ENCODE measurements at regions not wholly inside any gene's neighbourhood (a gene's known extent, or its start where the extent isn't known, plus 50 kb on each side); places are given as distances from the start of the nearest gene placed in this dataset.

- Mint-ChIP-seq H3K4me1 (ENCODE audit: insufficient read depth, unreplicated experiment) (no peaks in the 10 kb centered on the region), H3K27me3 (ENCODE audit: insufficient read depth, unreplicated experiment) (peaks cover 41% of the 10 kb centered on the region), H3K9me3 (ENCODE audit: unreplicated experiment) (no peaks in the 10 kb centered on the region), H3K36me3 (ENCODE audit: insufficient read depth, unreplicated experiment) (no peaks in the 10 kb centered on the region), H3K27ac (ENCODE audit: low read depth, unreplicated experiment) (no peak overlapping the region), H3K4me3 (ENCODE audit: unreplicated experiment) (no peak overlapping the region)
- ChIA-PET POLR2A (no interaction called here), CTCF (interaction anchor here (0.6 kb wide), 1 partner anchor 76 kb away, joined by 4 read pairs; no protein-coding TSS in a partner anchor)
- DNase-seq (ENCODE audit: unreplicated experiment), result no peak
- TF ChIP-seq, protein P1, sequence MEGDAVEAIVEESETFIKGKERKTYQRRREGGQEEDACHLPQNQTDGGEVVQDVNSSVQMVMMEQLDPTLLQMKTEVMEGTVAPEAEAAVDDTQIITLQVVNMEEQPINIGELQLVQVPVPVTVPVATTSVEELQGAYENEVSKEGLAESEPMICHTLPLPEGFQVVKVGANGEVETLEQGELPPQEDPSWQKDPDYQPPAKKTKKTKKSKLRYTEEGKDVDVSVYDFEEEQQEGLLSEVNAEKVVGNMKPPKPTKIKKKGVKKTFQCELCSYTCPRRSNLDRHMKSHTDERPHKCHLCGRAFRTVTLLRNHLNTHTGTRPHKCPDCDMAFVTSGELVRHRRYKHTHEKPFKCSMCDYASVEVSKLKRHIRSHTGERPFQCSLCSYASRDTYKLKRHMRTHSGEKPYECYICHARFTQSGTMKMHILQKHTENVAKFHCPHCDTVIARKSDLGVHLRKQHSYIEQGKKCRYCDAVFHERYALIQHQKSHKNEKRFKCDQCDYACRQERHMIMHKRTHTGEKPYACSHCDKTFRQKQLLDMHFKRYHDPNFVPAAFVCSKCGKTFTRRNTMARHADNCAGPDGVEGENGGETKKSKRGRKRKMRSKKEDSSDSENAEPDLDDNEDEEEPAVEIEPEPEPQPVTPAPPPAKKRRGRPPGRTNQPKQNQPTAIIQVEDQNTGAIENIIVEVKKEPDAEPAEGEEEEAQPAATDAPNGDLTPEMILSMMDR (IDR thresholded peaks at IDR 0.05; ENCODE audit: unreplicated experiment), result no peak
- no TSS peak for BruUV-seq (replicated peaks)
- intact Hi-C loops (cut with micrococcal nuclease), result no loop called here
These were observed 222.1 kb downstream of the AACS start for GRCh38 chr12:125287155-125287847.

GRCh38 chr12:125288931-125289928, 224.0 kb downstream of the AACS start:
- DNase-seq (ENCODE audit: unreplicated experiment), result no peak
- no peaks in the 10 kb centered on the region for H3K36me3 Mint-ChIP-seq (ENCODE audit: insufficient read depth, unreplicated experiment)
- no peak overlapping the region for H3K27ac Mint-ChIP-seq (ENCODE audit: low read depth, unreplicated experiment)
- POLR2A ChIA-PET, result no interaction called here
- TF ChIP-seq, protein P1 (IDR thresholded peaks at IDR 0.05; ENCODE audit: unreplicated experiment), result no peak
- H3K4me1 Mint-ChIP-seq (ENCODE audit: insufficient read depth, unreplicated experiment), result no peaks in the 10 kb centered on the region
- CTCF ChIA-PET, result no interaction called here
- no TSS peak for BruUV-seq (replicated peaks)
- intact Hi-C loops (cut with micrococcal nuclease), result no loop called here
- H3K4me3 Mint-ChIP-seq (ENCODE audit: unreplicated experiment), result no peak overlapping the region
- H3K9me3 Mint-ChIP-seq (ENCODE audit: unreplicated experiment), result no peaks in the 10 kb centered on the region
- peaks cover 38% of the 10 kb centered on the region for H3K27me3 Mint-ChIP-seq (ENCODE audit: insufficient read depth, unreplicated experiment)

- no TSS peak for BruUV-seq (replicated peaks)
- no peaks in the 10 kb centered on the region for H3K4me1 Mint-ChIP-seq (ENCODE audit: insufficient read depth, unreplicated experiment)
- no peaks in the 10 kb centered on the region for H3K9me3 Mint-ChIP-seq (ENCODE audit: unreplicated experiment)
- peaks cover 45% of the 10 kb centered on the region for H3K27me3 Mint-ChIP-seq (ENCODE audit: insufficient read depth, unreplicated experiment)
- no peak overlapping the region for H3K27ac Mint-ChIP-seq (ENCODE audit: low read depth, unreplicated experiment)
- TF ChIP-seq, protein P1 (IDR thresholded peaks at IDR 0.05; ENCODE audit: unreplicated experiment), result no peak
- intact Hi-C loops (cut with micrococcal nuclease), result no loop called here
- H3K36me3 Mint-ChIP-seq (ENCODE audit: insufficient read depth, unreplicated experiment), result no peaks in the 10 kb centered on the region
- no peak for DNase-seq (ENCODE audit: unreplicated experiment)
- H3K4me3 Mint-ChIP-seq (ENCODE audit: unreplicated experiment), result no peak overlapping the region
- ChIA-PET POLR2A (no interaction called here), CTCF (no interaction called here)
These were observed 224.7 kb downstream of the AACS start for GRCh38 chr12:125289970-125290369.

- BruUV-seq (replicated peaks), result no TSS peak
- H3K27me3 Mint-ChIP-seq (ENCODE audit: insufficient read depth, unreplicated experiment), result peaks cover 53% of the 10 kb centered on the region
- ChIA-PET CTCF (interaction anchor here (0.6 to 1.4 kb wide), 2 partner anchors 38 to 56 kb away, joined by 3 to 6 read pairs; no protein-coding TSS in a partner anchor), POLR2A (no interaction called here)
- H3K36me3 Mint-ChIP-seq (ENCODE audit: insufficient read depth, unreplicated experiment), result no peaks in the 10 kb centered on the region
- DNase-seq (ENCODE audit: unreplicated experiment), result no peak
- H3K4me1 Mint-ChIP-seq (ENCODE audit: insufficient read depth, unreplicated experiment), result no peaks in the 10 kb centered on the region
- intact Hi-C loops (cut with micrococcal nuclease), result no loop called here
- TF ChIP-seq, protein P1 (IDR thresholded peaks at IDR 0.05; ENCODE audit: unreplicated experiment), result no peak
- H3K9me3 Mint-ChIP-seq (ENCODE audit: unreplicated experiment), result no peaks in the 10 kb centered on the region
- H3K27ac Mint-ChIP-seq (ENCODE audit: low read depth, unreplicated experiment), result no peak overlapping the region
- H3K4me3 Mint-ChIP-seq (ENCODE audit: unreplicated experiment), result no peak overlapping the region
These were observed 227.5 kb downstream of the AACS start for GRCh38 chr12:125292700-125293099.
